Tibial nerve (tissue), 4 donors: ENCODE measurements at regions not wholly inside any gene's neighbourhood (a gene's known extent, or its start where the extent isn't known, plus 50 kb on each side); places are given as distances from the start of the nearest gene placed in this dataset.

ENCODE experiments used
- DNase-seq, 2 donors: peaks; one replicate each; pipeline ENCODE4 v3.0.0-alpha.2; 2019; ENCODE audit warnings: low spot score in 2 of 2
- H3K27ac ChIP-seq, 4 donors: fragments of 200-600 bp; sonication (generic) in 3 of 4; one replicate each; pipeline ENCODE4 v1.5.1; 2017 to 2019; ENCODE audit warnings: mild to moderate bottlenecking in 1 of 4
- H3K27me3 ChIP-seq, 2 donors: fragments of 200-600 bp; sonication (generic) in 1 of 2; one replicate each; pipeline versions ENCODE4 v1.5.1 to v1.6.0; 2017 to 2019
- H3K36me3 ChIP-seq, 3 donors: fragments of 200-600 bp; sonication (generic); one replicate each; pipeline ENCODE4 v1.5.1; 2018 to 2019
- H3K4me1 ChIP-seq, 4 donors: fragments of 200-600 bp; sonication (generic) in 3 of 4; one replicate each; pipeline ENCODE4 v1.5.1; 2017 to 2019
- H3K4me3 ChIP-seq, 4 donors: fragments of 200-600 bp; sonication (generic) in 3 of 4; one replicate each; pipeline ENCODE4 v1.5.1; 2017 to 2019; ENCODE audit warnings: mild to moderate bottlenecking in 1 of 4, moderate library complexity in 1 of 4
- H3K9me3 ChIP-seq, 4 donors: fragments of 200-600 bp; sonication (generic) in 3 of 4; one replicate each; pipeline ENCODE4 v1.5.1; 2017 to 2019
- CTCF ChIP-seq, 5 experiments: fragments of 200-600 bp in 3 of 5; fragments of 450-650 bp in 2 of 5; sonication (generic) in 3 of 5; IDR thresholded peaks; one replicate each; pipeline ENCODE4 v1.5.1; 2016 to 2019; ENCODE audit warnings: antibody characterized with exemption in 5 of 5, mild to moderate bottlenecking in 3 of 5, moderate library complexity in 2 of 5
- EP300 ChIP-seq, 2 donors: sonication (generic); formaldehyde crosslinking; IDR thresholded peaks; one replicate each; pipeline ENCODE4 v1.6.1; 2017; ENCODE audit warnings: antibody characterized with exemption in 2 of 2, mild to moderate bottlenecking in 1 of 2
- POLR2A ChIP-seq, 2 donors: fragments of 450-650 bp; IDR thresholded peaks; one replicate each; pipeline ENCODE4 v1.6.1; 2017; ENCODE audit warnings: antibody characterized with exemption in 2 of 2, mild to moderate bottlenecking in 2 of 2, moderate library complexity in 2 of 2
- WGBS, 2 donors: methylation state at CpG; one replicate each; pipeline ENCODE4 v1.1.5; 2018; 5-methylcytosine and 5-hydroxymethylcytosine counted together

- no peak for DNase-seq
- H3K4me3 ChIP-seq: no peak overlapping the region
- no peak for TF ChIP-seq POLR2A (IDR thresholded peaks at IDR 0.05)
- no peak for TF ChIP-seq CTCF (IDR thresholded peaks at IDR 0.05)
- TF ChIP-seq EP300 (IDR thresholded peaks at IDR 0.05): no peak
- H3K4me1 ChIP-seq: no peaks in the 10 kb centered on the region
- H3K27ac ChIP-seq: no peak overlapping the region
- H3K27me3 ChIP-seq: no peaks in the 10 kb centered on the region
- peaks cover 0 to 31% (median 6%) of the 10 kb centered on the region in 4 donors for H3K9me3 ChIP-seq
- no peaks in the 10 kb centered on the region for H3K36me3 ChIP-seq
Measured at GRCh38 chr14:59009967-59010366, 178.5 kb upstream of the DAAM1 start.

- WGBS, 2 donors: 87 to 88% methylated on average over 7 of the region's 7 CpGs
- Histone ChIP-seq H3K4me1 (no peaks in the 10 kb centered on the region), H3K9me3 (peaks cover 0 to 31% (median 6%) of the 10 kb centered on the region in 4 donors), H3K36me3 (no peaks in the 10 kb centered on the region), H3K4me3 (no peak overlapping the region), H3K27me3 (no peaks in the 10 kb centered on the region), H3K27ac (no peak overlapping the region)
- DNase-seq: no peak
- no peak for TF ChIP-seq EP300 (IDR thresholded peaks at IDR 0.05)
Measured at GRCh38 chr14:59013672-59014298, 174.7 kb upstream of the DAAM1 start.

- no peak overlapping the region for H3K27ac ChIP-seq
- DNase-seq: no peak
- TF ChIP-seq POLR2A (IDR thresholded peaks at IDR 0.05) (no peak), CTCF (IDR thresholded peaks at IDR 0.05) (no peak), EP300 (IDR thresholded peaks at IDR 0.05) (no peak)
- no peaks in the 10 kb centered on the region for H3K36me3 ChIP-seq
- no peak overlapping the region for H3K4me3 ChIP-seq
- H3K27me3 ChIP-seq: no peaks in the 10 kb centered on the region
- 80 to 95% methylated on average over 2 to 3 of the region's 3 CpGs for WGBS, 2 donors
- peaks cover 0 to 31% (median 6%) of the 10 kb centered on the region in 4 donors for H3K9me3 ChIP-seq
- no peaks in the 10 kb centered on the region for H3K4me1 ChIP-seq
Measured at GRCh38 chr14:59015482-59015881, 173.0 kb upstream of the DAAM1 start.

- TF ChIP-seq EP300 (IDR thresholded peaks at IDR 0.05): no peak
- no peak for TF ChIP-seq POLR2A (IDR thresholded peaks at IDR 0.05)
- no peak for TF ChIP-seq CTCF (IDR thresholded peaks at IDR 0.05)
- H3K9me3 ChIP-seq: peaks cover 0 to 15% (median 6%) of the 10 kb centered on the region in 4 donors
- H3K4me3 ChIP-seq: no peak overlapping the region
- WGBS, 2 donors: 86 to 88% methylated on average over 5 of the region's 5 CpGs
- no peaks in the 10 kb centered on the region for H3K27me3 ChIP-seq
- no peak overlapping the region for H3K27ac ChIP-seq
- DNase-seq: no peak
- H3K4me1 ChIP-seq: no peaks in the 10 kb centered on the region
- no peaks in the 10 kb centered on the region for H3K36me3 ChIP-seq
Measured at GRCh38 chr14:59017285-59017965, 171.0 kb upstream of the DAAM1 start.

GRCh38 chr14:59018460-59018859, 170.0 kb upstream of the DAAM1 start:
- no peaks in the 10 kb centered on the region for H3K27me3 ChIP-seq
- H3K4me3 ChIP-seq: no peak overlapping the region
- H3K27ac ChIP-seq: no peak overlapping the region
- no peak for DNase-seq
- no peaks in the 10 kb centered on the region for H3K4me1 ChIP-seq
- peaks cover 0 to 6% (median 2%) of the 10 kb centered on the region in 4 donors for H3K9me3 ChIP-seq
- no peak for TF ChIP-seq EP300 (IDR thresholded peaks at IDR 0.05)
- TF ChIP-seq POLR2A (IDR thresholded peaks at IDR 0.05): no peak
- TF ChIP-seq CTCF (IDR thresholded peaks at IDR 0.05): no peak
- H3K36me3 ChIP-seq: no peaks in the 10 kb centered on the region
- 74 to 88% methylated on average over 2 of the region's 2 CpGs for WGBS, 2 donors
